Occipital lobe (tissue), 1 donor: ENCODE measurements at regions not wholly inside any gene's neighbourhood (a gene's known extent, or its start where the extent isn't known, plus 50 kb on each side); places are given as distances from the start of the nearest gene placed in this dataset.

Experiments
- DNase-seq: peaks from one replicate; lab custom pipeline; 2025; lab: John Stamatoyannopoulos, UW

DNA sequence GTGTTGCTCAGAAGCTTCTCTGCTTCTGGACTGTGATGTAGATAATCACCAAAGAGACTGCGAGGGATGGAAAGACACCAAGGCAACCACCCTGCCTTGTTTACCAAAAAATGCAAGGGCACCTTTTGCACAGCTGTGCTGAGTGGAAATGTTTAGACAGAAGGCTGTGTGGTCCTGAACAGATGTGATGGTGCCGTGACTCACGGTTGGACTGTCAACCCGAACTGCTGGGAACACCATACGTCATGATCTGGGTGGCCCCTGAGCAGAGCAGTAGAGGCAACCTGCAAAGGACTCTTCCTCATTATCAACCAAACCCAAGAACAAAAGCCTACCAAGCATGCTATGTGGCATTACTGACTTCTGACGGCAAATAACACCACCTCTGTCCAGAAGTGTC, 61.3 kb upstream of the LPP start:
- no peak for DNase-seq

DNA sequence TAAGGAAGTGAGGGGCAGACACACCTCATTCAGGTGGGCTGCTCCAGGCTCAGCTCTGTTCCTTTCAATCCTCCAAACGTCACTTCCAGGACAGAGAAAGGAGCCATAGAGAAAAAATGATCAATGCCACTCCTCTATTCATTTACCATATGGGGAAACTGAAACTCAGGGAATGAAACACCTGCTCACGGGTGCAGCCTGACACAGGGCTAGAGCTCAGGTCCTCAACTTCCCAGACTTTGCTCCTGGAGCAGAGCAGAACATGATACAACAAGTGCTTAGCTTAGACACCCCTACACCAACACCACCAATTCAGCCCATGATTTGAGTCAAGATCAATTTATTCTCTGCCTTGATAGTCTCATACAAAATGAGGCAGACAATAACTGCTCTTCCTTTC, 58.5 kb upstream of the LPP start:
- no peak for DNase-seq

DNA sequence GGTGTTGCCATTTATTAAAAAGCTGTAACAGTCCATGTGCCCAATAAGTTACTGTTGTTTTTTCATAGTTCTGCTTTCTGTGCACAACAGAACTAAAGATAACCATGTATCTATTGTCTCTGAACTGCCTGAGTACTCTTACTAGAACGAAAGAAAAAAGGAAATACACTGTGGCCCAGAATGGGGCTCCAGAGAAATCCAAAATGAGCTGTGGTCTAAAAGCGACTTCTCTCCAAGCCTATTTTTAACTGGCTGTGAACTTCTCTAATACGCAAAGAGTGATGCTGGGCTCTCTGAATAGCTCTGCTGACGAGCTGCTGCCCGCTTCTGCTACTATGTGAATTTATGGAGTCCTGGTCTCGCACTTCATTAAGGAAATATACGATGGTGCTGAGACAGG, 56.2 kb upstream of the LPP start:
- no peak for DNase-seq

DNA sequence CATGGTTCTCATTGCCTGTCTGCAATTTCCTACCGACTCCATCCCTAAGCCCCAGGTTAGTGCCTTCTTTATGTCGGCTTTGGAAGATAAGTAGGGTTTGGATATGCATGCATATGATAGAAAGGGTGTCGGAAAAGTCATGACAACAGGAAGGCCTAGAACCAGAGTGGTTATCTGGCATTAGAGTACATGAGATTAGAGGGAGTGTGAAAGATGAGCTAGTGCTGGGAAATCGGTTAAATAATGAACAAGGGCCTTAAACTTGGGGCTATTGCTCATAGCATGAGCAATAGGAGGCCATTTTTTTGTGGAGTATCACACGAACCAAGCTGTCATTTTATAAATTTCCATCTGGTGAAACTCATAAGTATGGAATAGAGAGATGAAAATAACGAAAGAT, 54.0 kb upstream of the LPP start:
- DNase-seq: no peak

DNA sequence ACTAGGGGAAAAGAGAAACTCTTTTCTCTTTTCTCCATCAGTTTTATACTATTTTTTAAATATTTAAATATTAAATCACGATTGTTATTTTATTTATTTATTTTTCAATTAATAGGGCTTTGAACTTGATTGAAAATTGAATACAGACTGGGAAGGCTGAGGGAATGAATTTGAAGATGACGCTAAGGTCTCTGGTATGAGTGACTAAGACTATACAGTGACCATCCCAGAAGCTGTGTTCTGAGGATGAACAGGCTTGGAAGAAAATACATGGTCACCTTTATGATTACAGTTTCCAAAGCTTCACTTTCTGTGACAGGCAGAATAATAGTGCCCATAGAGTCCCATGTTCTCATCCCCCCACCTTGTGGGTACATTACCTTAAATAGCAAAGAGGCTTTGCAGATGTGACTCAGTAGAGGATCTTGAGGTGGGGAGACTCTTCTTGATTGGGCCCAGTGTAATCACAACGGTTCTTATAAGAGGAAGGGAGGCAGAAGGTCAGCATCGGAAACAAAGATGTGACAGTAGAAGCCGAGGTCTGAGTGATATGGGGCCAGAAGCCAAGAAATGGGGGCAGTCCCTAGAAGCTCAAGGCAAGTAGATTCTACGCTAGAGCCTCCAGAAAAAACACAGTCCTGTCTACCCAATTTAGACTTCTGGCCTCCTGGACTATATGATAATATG, 51.0 kb upstream of the LPP start:
- DNase-seq: no peak

DNA sequence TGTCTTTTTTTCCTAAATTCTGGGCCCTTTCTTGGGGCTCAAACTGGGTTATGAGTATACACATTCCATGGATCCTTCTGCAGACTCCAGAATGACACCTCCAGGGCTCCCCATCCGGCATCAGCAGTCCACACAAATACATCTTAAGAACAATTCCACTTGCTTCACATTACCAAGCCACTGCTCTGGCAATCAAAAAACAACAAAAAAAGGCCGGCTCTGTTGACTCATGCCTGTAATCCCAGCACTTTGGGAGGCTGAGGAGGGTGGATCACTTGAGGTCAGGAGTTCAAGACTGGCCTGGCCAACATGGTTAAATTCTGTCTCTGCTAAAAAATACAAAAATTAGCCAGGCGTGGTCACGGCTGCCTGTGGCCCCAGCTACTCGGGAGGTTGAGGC, 49.9 kb upstream of the LPP start:
- no peak for DNase-seq
